H4 (cell line): ENCODE measurements at regions not wholly inside any gene's neighbourhood (a gene's known extent, or its start where the extent isn't known, plus 50 kb on each side); places are given as distances from the start of the nearest gene placed in this dataset.
"Not testable (repeated sequence)": the region's sequence is repeated elsewhere in the genome, so short reads cannot be mapped to it uniquely, and the experiment has no call there.

ENCODE experiments used
- DNase-seq: peaks from one replicate; pipeline ENCODE4 v3.0.0-alpha.2; 2015; ENCODE audit warnings: low spot score

DNA sequence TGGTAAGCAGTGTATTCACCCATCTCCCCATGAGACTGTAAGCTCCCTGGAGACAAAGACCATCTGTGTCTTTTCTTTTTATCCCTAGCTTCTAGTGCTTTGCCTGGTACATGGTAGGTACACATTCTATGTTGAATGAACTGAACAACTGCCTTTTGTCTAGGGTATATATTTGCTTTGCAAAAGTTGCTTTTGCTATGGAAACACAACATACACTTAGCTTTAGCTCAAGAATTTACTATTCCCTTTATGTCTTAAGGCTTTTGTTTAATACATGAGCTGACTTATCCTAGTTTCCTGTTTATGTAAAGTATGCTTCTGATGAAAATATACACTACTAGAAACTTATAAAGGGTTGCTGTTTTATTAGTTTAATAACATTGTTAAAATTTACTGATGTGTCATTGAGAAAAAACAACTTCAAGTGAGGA is 198.2 kb downstream of the PRL start:
- DNase-seq, result no peak

DNA sequence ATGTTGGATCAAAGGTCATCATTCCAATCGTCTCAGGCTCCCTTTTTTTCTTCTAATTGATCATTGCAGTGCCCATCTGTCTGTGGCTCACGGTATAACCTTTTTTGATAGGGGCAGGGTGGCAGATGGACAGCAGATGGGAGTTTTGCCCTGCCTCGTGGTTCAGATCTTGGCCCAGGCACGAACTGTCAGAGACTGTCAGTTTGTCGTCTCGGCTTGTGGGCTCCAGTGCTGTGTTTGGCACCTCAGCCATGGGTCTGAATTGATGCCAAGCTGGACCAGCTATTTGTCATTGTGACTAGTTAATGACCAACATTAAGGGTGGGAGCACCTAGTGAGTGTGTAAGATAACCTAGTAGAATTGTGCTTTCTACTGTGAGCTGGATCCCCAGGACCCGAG is 197.6 kb downstream of the PRL start:
- no peak for DNase-seq

DNA sequence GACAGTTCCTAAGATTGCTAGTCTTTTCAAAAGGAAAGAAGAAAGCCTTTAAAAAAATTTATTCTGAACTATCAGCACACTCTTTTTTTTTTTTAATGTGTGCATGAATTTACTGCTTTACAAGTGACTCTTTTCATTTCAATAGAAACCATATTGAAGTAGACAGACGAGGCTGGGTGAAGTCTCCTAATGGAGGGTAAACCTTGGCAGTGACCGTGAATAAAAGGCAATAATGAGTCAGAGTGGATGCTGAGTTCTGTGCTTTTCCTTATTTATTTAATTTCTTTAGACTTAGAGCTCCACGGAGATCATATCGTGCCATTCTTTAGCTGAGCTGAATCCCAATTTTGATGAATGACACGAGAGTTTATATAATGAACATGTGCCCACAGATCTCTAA is 196.9 kb downstream of the PRL start:
- no peak for DNase-seq

DNA sequence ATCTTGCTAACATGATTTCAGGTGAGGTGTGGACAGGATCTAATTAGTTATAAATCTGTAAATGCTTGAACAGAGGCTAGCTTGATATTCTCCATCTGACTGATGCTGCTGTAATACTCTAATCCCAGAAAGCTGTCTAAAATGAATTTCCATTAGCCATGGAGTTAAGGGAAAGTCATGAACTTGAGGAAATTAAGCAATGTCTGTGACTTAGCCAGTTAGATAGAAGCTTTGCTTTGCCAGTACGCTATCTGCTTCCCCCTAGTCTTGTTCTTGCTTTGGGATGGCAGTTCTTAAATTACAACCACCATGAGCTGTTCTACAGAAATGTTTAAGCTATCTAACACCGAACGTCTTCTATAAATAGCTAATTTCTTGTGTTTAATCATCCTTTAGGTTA is 195.7 kb downstream of the PRL start:
- DNase-seq, result no peak

DNA sequence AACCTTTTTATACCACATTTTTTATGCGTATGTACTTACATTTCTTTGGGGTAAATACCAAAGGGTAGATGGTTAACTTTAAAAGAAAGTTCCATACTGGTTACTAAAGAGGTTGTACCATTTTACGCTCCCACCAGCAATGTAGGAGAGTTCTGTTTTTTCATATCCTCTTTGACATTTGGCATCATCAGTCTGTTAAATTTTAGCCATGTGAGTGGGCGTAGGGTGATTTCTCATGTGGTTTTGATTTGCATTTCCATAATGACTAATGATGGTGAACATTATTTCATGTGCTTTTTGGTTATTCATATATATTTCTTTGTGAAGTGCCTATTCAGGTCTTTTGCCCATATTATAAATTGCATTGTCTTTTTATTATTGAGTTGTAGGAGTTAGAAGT is 194.2 kb downstream of the PRL start:
- DNase-seq, result no peak

DNA sequence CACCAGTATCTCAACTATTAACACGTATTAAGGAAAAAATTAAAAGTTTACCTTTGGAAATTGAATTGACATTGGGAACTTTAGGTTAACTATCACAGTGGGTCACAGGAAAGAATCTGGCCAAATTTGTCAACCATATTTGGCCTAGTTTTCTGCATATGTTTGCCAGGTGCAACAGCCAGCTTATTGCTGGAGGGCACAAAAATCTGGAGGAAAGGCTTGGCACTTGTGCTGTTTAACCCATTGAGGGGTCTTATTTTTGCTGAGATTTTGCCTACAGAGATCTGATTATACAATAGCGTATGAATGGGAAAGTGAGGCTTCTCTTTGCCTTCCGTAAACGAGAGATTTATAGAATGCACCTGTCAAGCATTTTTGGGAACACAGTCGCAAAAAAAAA is 190.4 kb downstream of the PRL start:
- DNase-seq, result no peak

DNA sequence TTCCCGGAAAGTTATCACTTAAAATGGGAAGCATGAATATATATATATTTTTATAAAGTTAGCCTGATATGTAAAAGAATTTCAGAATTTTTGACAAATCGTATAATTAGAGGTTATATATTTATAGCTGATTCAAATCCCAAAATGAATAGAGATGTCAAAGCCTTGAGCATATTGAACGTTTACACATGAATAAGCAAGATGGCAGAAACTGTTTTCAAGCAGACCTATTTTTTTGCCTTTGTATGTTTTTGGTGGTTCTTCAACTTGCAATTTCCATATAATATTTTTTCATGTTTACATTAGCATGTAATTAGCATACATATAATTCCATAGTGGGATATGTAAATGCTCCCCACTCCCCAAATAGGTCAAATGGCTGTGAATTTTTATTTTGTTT is 189.9 kb downstream of the PRL start:
- no peak for DNase-seq

DNA sequence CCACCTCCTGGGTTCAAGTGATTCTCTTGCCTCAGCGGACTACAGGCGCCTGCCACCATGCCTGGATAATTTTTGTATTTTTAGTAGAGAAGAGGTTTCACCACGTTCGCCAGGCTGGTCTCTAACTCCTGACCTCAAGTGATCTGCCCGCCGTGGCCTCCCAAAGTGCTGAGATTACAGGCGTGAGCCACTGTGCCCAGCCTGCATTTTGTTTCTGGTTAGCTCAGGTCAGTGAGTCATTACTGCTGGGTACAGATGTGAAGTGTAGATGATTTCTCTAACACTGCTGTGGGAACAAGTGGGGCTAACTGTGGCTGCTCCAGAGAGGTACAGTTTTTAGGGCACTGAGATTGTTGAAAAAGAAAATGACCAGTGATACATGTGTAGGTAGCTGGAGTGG is 188.6 kb downstream of the PRL start:
- peak; percentile 25 for DNase-seq

DNA sequence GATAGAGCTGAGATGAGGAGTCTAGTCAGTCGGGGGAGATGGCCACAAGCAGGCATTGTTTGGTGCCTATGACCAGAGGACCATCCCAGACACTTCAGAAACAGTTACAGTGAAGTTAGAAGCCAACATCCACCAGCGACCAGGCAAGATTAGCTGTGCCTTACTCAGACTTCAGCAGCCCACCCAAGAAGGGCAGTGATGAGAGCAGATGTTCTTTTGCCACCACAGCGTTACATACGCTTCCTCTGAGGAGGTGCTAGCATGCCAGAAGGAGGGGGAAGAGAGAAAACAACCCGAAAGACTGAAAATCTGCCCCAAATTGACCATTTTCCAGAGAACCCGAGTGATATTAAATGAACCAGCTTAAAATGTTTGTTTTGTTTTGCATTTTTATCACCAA is 186.8 kb downstream of the PRL start:
- no peak for DNase-seq

DNA sequence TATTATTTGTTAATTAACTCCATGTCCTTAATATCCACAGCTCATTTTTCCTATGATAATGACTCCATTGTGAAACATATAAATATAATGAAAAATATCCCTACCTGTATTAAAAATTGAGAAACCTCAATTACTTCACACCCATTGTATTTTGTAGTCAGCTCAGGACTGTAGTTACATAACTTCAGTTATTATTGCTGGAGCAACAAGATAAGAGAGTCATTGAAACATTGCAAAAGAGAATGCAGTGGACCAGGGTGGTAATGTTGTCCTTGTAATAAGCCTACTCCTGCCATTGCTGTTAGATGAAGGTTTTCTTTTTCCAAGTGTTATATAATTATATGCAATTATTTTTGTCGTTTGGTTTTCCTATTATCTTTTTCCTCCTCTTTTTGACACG is 184.4 kb downstream of the PRL start:
- DNase-seq, result no peak

DNA sequence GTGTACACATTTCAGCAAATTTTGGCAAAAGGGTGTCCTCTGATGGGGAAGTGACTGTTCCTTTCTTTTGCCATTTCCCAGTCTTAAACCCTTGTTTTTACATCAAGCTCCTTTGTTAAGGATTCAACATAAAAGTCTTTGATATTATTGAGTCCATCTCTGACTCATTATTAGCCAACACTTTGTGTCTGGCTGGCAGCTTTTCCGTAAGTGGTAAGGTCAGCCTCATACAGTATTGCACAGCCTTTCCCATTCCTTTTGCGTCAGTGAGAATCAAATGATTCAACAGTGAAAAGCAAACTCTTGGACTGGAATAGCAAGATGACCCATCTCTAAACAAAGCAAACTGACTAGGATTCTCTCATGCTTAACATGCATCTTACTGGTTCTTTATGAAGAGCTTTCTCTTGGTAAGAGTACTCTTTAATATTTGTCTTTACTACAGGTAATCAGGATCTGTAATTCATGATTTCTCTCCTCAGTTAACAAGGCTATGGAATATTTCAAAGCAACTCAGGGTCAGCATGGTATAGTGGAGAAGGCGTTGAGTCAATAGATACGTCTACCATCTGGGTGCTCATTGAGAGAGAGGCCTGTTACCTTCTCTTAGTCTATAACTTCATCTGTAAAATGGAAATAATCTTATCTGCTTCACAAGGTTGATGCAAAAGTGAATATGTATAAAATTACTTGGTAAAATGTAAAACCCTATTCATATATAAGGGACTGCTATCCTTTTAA is 183.6 kb downstream of the PRL start:
- DNase-seq, result peak; percentile 54

DNA sequence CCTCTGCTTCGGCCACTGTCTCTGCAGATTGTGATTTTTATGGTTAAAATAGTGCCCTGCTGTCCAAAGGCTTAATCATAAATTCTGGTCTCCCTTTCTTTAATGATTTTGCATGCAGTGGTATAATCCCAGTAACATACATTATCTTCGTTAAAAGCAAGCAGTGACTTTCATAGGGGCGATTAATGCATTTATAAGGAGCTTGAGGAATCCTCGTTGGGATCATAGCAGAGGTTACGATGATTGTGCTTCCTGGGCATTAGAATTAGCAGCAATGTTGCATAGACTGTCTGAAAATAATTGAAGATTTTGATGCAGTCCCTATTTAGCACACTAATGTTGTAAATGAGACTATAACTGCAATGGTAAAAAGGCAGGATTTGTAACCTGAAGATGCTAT is 181.3 kb downstream of the PRL start:
- no peak for DNase-seq

DNA sequence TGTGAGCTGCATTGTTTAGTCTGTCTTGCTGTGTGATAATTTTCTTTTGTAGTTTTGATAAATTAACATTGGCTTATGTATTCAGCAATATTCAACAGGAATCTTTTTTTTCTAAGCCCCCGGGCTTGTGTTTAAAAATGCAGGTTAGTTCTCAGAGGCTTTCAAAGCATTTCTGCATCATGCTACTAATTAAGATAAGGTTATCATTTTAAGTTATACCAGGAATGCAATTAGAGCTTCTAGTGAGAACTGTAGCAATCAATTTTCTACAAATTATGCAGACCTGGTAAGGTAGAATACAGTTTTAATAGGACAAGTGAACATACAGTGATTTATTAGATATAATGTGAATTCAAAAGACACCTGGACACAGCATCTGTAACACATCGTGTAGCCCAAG is 179.2 kb downstream of the PRL start:
- DNase-seq, result no peak

DNA sequence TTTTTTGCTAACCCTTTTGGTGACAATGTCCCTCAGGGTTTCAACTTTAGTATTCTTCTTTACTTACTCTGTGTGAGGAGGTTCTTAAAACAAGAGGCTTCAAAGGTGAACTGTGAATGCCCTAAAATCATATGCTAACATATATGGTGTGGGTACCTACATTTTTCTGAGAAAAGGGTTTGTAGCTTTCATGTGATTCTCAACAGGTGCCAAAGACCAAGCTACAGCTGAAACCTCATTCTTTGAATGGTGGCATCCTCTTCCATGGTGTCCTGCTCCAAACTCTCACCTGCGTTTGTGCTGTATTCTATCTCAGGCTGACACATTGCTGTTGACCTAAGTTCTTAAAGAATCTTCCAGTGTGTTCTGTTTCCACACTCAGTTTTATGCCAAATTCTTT is 177.3 kb downstream of the PRL start:
- no peak for DNase-seq

DNA sequence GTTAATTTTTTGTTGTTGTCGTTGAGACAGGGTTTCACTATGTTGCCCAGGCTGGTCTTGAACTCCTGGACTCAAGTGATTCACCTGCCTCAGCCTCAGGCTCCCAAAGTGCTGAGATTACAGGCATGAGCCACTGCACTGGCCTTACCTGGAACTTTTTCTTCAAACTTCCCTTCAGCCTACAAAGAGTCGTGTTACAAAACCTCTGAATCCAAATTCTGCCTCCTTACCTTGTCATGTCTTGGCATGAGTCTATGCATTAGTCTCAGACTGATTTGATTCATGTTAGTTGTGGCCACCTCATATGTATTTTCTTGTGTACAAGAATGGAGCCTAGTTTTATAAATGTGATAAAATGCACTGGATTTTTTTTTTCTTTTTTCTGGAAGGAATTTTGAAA is 172.1 kb downstream of the PRL start:
- DNase-seq, result no peak

DNA sequence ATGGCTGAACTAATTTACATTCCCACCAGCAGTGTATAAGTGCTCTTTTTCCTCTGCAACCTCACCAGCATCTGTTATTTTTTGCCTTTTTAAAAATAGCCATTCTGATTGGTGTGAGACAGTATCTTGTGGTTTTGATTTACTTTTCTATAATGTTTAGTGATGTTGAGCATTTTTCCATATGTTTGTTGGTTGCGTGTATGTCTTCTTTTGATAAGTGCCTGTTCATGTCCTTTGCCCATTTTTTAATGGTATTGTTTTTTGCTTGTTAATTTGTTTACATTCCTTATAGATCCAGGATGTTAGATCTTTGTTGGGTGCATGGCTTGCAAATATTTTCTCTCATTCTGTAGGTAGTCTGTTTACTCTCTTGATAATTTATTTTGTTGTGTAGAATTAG is 169.9 kb downstream of the PRL start:
- DNase-seq, result no peak

DNA sequence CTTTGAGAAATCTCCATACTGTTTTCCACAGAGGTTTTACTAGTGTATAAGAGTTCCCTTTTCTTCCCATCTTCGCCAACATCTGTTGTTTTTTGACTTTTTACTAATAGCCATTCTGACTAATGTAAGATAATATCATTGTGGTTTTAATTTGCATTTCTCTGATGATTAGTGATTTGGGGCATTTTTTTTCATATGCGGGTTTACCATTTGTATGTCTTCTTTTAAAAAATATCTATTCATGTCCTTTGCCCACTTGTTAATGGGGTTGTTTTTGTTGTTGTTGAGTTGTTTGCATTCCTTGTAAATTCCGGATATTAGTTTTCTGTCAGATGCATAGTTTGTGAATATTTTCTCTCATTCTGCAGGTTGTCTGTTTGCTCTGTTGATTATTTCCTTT is 167.1 kb downstream of the PRL start:
- no peak for DNase-seq

DNA sequence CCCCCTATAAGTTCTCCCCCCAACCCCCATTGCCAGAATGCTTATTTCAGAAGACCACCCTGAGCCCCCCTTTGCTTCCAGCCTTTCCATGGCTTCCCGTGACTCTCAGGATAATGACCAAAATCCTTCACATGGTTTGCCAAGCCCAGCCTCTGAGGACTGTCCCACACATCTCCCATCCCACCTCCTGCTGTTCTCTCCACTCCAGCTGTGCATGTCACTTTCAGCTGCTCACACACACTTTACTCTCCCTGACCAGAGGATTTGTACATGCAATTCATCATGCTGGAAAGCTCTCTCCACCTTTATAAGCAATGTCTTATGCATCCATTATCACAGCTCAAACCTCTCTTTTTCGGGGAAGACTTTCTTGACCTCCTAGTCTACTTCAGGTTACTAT is 164.2 kb downstream of the PRL start:
- DNase-seq, result no peak

DNA sequence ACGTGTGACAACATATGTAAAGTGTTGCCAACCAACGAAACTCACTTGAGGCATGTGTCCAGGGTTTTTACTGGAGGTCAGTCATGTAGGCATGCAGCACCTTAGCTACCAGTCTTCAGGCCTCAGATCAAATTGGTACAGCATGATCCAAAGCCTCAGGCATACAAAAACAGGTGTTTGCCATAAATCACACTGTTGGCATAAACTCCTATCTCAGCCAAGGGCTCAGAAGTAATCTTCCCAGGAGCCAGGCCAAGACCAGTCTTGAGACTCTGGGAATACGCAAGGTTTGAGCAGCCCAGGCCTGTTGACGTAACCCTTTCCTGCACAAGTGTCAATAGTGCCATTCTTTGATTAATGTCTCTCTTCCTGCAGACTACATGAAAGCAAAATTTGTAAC is 163.5 kb downstream of the PRL start:
- DNase-seq, result no peak

DNA sequence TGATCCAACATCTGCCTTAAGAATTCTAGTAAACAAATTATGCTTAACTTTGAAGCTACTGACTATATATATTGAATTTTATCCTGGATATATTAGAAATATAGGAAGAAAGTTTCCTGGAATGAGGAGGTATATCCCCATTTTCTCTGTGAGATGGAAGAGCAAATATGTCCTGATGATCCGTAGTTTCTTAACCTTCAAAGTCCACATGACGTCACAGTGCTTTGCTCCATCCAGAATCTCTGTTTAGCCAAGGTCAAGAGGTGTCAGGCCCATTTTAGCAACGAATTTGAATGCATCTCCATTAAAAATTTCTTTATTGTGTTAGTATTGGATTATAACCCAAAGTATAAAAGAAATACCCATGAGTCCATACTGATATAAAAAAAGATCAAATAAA is 162.5 kb downstream of the PRL start:
- DNase-seq, result no peak

DNA sequence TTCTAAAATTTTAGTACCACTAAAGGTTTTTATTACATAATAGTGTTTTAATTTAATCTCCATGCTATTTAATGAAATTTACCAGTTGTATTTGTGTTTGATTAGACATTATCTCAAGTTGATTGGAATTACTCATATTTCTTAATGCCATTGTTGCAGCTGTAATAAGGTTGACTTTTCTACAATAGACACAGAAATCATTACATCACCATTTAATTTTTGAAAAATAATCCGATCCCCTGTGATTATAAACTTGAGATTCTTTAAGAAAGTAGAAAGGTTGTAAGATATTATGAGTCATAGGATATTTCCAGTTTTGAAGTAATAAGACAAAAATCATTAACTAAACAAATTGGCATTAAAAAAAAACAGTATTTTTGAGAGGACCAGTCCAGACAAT is 161.4 kb downstream of the PRL start:
- no peak for DNase-seq

DNA sequence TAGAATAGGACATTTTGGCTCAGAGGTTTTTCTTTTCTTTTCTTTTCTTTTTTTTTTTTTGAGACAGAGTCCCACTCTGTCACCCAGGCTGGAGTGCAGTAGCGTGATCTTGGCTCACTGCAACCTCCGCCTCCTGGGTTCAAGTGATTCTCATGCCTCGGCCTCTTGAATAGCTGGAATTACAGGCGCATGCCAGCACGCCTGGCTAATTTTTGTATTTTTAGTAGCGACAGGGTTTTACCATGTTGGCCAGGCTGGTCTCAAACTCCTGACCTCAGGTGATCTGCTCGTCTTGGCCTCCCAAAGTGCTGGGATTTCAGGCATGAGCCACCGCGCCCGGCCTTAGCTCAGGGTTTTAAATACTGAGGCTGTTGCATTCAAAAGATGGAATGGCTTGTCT is 156.1 kb downstream of the PRL start:
- not testable (repeated sequence) for DNase-seq

DNA sequence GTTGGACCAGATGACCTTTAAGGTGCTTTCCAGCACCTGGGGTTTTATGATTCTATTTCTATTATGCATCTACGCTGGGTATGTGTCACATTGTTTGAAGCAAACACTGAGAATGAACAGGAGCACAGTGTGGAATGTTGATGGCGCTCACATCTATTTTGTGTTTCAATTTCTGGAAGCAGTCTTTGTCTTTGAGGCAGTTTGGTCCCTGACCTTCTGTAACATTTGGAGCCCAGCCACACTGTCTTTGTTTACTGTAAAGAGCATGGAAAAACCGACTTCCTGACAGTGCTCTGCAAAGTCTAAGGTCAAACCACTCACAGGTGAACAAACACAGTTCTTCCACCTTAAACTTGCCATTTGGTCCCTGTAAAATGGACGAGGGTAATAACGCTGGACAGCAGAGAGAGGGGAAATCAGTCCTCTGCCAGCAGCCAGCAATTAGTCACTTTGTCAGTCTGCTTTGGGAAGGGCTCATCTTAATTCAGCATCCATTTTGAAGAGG is 155.5 kb downstream of the PRL start:
- no peak for DNase-seq

DNA sequence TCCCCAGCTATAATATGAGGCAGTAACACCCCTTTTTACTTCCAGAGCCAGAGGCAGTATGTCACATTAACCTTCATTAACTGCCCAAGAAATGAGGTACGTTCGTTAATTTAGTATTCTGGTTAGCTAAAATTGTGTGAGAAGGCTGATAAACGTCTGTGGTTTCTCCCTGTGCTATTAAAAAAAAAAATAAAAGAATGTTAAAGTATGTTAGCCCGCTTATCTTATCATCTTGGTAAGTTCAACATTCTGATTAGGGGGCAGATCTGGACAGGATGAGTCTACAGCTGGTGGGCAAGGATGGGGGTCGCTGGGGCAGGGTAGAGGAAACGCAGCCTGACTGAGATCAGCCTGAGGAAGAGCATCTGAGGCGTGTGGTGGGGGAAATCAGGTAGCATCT is 154.0 kb downstream of the PRL start:
- no peak for DNase-seq
